HepG2 (cell line): ENCODE measurements at regions not wholly inside any gene's neighbourhood (a gene's known extent, or its start where the extent isn't known, plus 50 kb on each side); places are given as distances from the start of the nearest gene placed in this dataset.

Experiments
- SALL2 ChIP-seq: sonication (generic); formaldehyde crosslinking; IDR thresholded peaks from 2 replicates; pipeline ENCODE4 v1.8.1; 2023; ENCODE audit warnings: mild to moderate bottlenecking, missing genetic modification reagents, inconsistent platforms
- TF ChIP-seq, protein P1 (sequence below): sonication (generic); formaldehyde crosslinking; IDR thresholded peaks from 2 replicates; pipeline ENCODE4 v1.9.0; 2021; ENCODE audit warnings: missing genetic modification reagents, borderline replicate concordance

GRCh38 chrX:9352243-9352642, 112.6 kb upstream of the TBL1X start:
- TF ChIP-seq, protein P1, sequence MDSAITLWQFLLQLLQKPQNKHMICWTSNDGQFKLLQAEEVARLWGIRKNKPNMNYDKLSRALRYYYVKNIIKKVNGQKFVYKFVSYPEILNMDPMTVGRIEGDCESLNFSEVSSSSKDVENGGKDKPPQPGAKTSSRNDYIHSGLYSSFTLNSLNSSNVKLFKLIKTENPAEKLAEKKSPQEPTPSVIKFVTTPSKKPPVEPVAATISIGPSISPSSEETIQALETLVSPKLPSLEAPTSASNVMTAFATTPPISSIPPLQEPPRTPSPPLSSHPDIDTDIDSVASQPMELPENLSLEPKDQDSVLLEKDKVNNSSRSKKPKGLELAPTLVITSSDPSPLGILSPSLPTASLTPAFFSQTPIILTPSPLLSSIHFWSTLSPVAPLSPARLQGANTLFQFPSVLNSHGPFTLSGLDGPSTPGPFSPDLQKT (CRISPR knock-in tag): no peak
- no peak for TF ChIP-seq SALL2 (CRISPR knock-in tag)
